HepG2 (cell line): ENCODE measurements at regions not wholly inside any gene's neighbourhood (a gene's known extent, or its start where the extent isn't known, plus 50 kb on each side); places are given as distances from the start of the nearest gene placed in this dataset.
"Not testable (repeated sequence)": the region's sequence is repeated elsewhere in the genome, so short reads cannot be mapped to it uniquely, and the experiment has no call there.

Source experiments
- ATAC-seq: fragments of 200-7000 bp; cut with Tn5 transposase; 3 replicates; pipeline ENCODE4 v1.9.1; 2020; ENCODE audit warnings: mild to moderate bottlenecking, moderate library complexity
- BruUV-seq: library from RNA; stranded (reverse); fragments of 400-500 nt; replicated peaks from 2 replicates; lab custom pipeline; 2021; lab: Mats Ljungman, UMichigan
- CTCF ChIA-PET: fragments of 300-600 bp; formaldehyde crosslinking; extraction: SDS; loops from one replicate; lab custom pipeline; 2021; ENCODE audit warnings: low total read pairs, inconsistent platforms, low intra/inter-chr PET ratio; lab: Yijun Ruan, JAX
- POLR2A ChIA-PET: fragments of 350-600 bp; sonication (Branson Sonifier 250); formaldehyde crosslinking; loops from one replicate; lab custom pipeline; 2020; ENCODE audit warnings: antibody characterized with exemption, inconsistent platforms; lab: Yijun Ruan, JAX
- DNase-seq: peaks from one replicate; pipeline ENCODE4 v3.0.0-alpha.2; 2015; ENCODE audit warnings: low spot score
- FAIRE-seq: peaks from 3 replicates; lab custom pipeline; 2011; peaks lifted over from hg19 to GRCh38; lab: Jason Lieb, UNC
- H2AFZ ChIP-seq: one replicate; pipeline ENCODE4 v1.6.1; 2011; ENCODE audit warnings: low read length, inconsistent platforms
- H3K27ac ChIP-seq: fragments of 300-600 bp; 3 replicates; pipeline ENCODE4 v1.8.0; 2011; ENCODE audit warnings: mixed run types, mild to moderate bottlenecking, mixed read lengths, low read length, inconsistent platforms; ENCODE audit not compliant: insufficient read depth; ENCODE audit errors: extremely low read length
- H3K27me3 ChIP-seq, 2 experiments: fragments of 200-600 bp in 1 of 2; 2 replicates in 1 of 2; 3 replicates in 1 of 2; pipeline versions ENCODE4 v1.6.0 to v1.8.0; 2011; ENCODE audit warnings: low read length in 2 of 2, mild to moderate bottlenecking in 2 of 2, moderate library complexity in 2 of 2, inconsistent platforms in 1 of 2; ENCODE audit not compliant: insufficient read depth in 2 of 2, control insufficient read depth in 1 of 2
- H3K36me3 ChIP-seq, 2 experiments: fragments of 200-600 bp in 1 of 2; replicated peaks in 1 of 2; 2 replicates in 1 of 2; 3 replicates in 1 of 2; pipeline versions ENCODE4 v1.5.1 to v1.8.0; 2011; ENCODE audit warnings: low read length in 2 of 2, inconsistent platforms in 1 of 2; ENCODE audit not compliant: insufficient read depth in 2 of 2, control insufficient read depth in 1 of 2
- H3K4me1 ChIP-seq: 2 replicates; pipeline ENCODE4 v1.5.1; 2012; ENCODE audit warnings: low read length, inconsistent platforms; ENCODE audit not compliant: insufficient read depth
- H3K4me2 ChIP-seq: 2 replicates; pipeline ENCODE4 v1.6.0; 2011; ENCODE audit warnings: low read depth, low read length, inconsistent platforms
- H3K4me3 ChIP-seq, 3 experiments: fragments of 200-600 bp in 1 of 3; sonication (generic), shearing (Covaris generic) in 1 of 3; replicated peaks in 1 of 3; 2 replicates each; pipeline ENCODE4 v1.5.1; 2011 to 2016; ENCODE audit warnings: low read length in 3 of 3, inconsistent platforms in 2 of 3, low read depth in 2 of 3, mild to moderate bottlenecking in 2 of 3, control low read depth in 1 of 3, mixed read lengths in 1 of 3; ENCODE audit not compliant: insufficient read depth in 1 of 3
- H3K79me2 ChIP-seq: one replicate; pipeline ENCODE4 v1.6.1; 2011; ENCODE audit warnings: low read length, inconsistent platforms; ENCODE audit not compliant: insufficient read depth
- H3K9ac ChIP-seq: 2 replicates; pipeline ENCODE4 v1.6.0; 2011; ENCODE audit warnings: mild to moderate bottlenecking, low read depth, low read length, inconsistent platforms; ENCODE audit not compliant: insufficient read depth
- H3K9me3 ChIP-seq: 2 replicates; pipeline ENCODE4 v1.5.1; 2012; ENCODE audit warnings: mild to moderate bottlenecking, low read length
- H4K20me1 ChIP-seq: 2 replicates; pipeline ENCODE4 v1.6.0; 2011; ENCODE audit warnings: inconsistent platforms, mild to moderate bottlenecking, low read length, moderate library complexity; ENCODE audit not compliant: insufficient read depth
- MAFK ChIP-seq, 2 experiments: IDR thresholded peaks in 1 of 2; conservative IDR thresholded peaks in 1 of 2; 2 replicates each; pipeline ENCODE4 v1.6.1; 2011; ENCODE audit warnings: improper control_type of control experiment in 2 of 2, low read length in 2 of 2
- WGBS: methylation state at CpG from one replicate; pipeline ENCODE4 v1.1.6; 2017; ENCODE audit warnings: low lambda C conversion rate; 5-methylcytosine and 5-hydroxymethylcytosine counted together
- in situ Hi-C: cut with HindIII; loops from 2 replicates; pipeline ENCODE4 v1.10.0; 2017; ENCODE audit warnings: low pct_unique_long_range_greater_than_20kb; ENCODE audit not compliant: extremely low pct_ligation_motif_present
- intact Hi-C: fragments of 100-400 bp; cut with micrococcal nuclease; formaldehyde crosslinking; loops from one replicate; pipeline ENCODE4 v1.10.0; 2022; ENCODE audit not compliant: unreplicated experiment

DNA sequence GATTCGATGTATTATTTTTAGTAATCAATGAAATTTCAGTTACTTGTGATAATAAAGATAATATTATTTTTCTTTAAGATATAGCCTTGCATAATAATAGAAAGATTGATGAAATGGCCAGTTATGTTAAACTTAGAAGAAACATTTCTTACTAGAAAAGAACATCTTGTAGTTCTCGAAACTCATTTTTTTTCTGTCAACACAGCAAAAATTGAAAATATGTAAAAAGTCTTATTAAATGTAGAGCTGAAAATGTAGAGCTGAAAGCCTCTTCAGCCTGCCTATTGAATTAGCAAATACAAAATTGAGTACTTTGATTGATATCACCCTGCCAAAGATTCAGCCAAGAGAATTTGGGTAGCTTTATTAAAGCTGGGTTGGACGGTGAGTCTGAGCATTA lies 706.3 kb downstream of the PCDH11X start:
- H2AFZ ChIP-seq, H3K36me3 ChIP-seq, ATAC-seq, intact Hi-C loops, H3K79me2 ChIP-seq, H3K4me2 ChIP-seq, H3K27ac ChIP-seq, H3K9me3 ChIP-seq, FAIRE-seq, in situ Hi-C loops, H3K4me3 ChIP-seq, H3K4me1 ChIP-seq, BruUV-seq, CTCF ChIA-PET, DNase-seq, H3K27me3 ChIP-seq, H4K20me1 ChIP-seq, POLR2A ChIA-PET, H3K9ac ChIP-seq: not testable (repeated sequence)
- WGBS: 0% methylated on average over 2 of the region's 3 CpGs
- peak in 1 of 2 experiments; percentile 57; a peak in 2 of 4 replicates for TF ChIP-seq MAFK (conservative IDR thresholded peaks at IDR 0.05 in 1 of 2, IDR thresholded peaks at IDR 0.05 in 1 of 2; ENCODE audit: low read length in 2 of 2)

DNA sequence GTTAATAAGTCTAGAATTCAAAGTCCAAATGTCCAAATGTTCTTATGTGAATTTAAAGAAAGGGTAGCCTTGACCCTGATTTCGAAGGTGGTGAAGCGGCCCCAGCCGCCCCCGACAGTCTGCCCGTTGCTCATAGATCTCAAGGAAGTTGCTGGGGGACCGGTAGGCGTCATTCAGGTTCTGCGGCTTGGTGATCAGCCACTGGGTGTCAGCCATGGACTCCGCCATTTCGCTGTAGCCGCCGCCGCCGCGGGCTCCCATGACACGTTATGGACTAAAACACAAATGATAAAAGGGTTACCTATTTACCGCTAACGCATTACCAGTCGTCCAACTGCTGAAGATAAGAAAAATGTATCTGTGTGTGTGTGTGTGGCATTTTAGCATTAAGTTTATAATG lies 736.1 kb downstream of the PCDH11X start:
- 68% methylated on average over 19 of the region's 19 CpGs for WGBS

DNA sequence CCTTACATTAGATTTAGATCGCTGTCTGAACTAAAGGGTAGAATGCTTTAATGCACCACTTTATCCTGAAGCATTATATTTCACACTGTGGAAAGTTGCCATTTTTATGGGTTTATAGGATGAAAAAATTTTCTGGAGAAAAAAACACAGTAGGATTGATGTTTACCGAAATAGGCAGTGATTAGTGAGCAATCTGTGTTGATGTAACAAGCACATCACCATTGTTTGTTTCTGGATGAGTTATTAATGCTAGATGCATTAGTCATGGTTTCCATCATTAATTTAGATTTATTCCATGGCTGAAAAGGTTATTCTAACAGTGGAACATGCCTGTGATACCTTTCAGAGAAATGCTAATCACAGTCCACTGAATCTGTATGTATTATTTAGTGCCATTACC lies 749.8 kb downstream of the PCDH11X start:
- H3K27ac ChIP-seq, H3K4me3 ChIP-seq, H3K4me1 ChIP-seq, BruUV-seq, intact Hi-C loops, ATAC-seq, H3K27me3 ChIP-seq, H3K9me3 ChIP-seq, H3K36me3 ChIP-seq, H4K20me1 ChIP-seq, POLR2A ChIA-PET, CTCF ChIA-PET, H3K4me2 ChIP-seq, FAIRE-seq, DNase-seq, H3K79me2 ChIP-seq, H2AFZ ChIP-seq, in situ Hi-C loops, H3K9ac ChIP-seq: not testable (repeated sequence)
- 45% methylated on average over 2 of the region's 2 CpGs for WGBS

More for the DNA sequence above, 736.1 kb downstream of the PCDH11X start:
- H3K79me2 ChIP-seq, H3K9me3 ChIP-seq, H3K27me3 ChIP-seq, H3K4me1 ChIP-seq, BruUV-seq, H3K36me3 ChIP-seq, ATAC-seq, FAIRE-seq, H3K4me3 ChIP-seq, DNase-seq, H4K20me1 ChIP-seq, H2AFZ ChIP-seq, POLR2A ChIA-PET, in situ Hi-C loops, H3K4me2 ChIP-seq, H3K9ac ChIP-seq, CTCF ChIA-PET, H3K27ac ChIP-seq, intact Hi-C loops: not testable (repeated sequence)

DNA sequence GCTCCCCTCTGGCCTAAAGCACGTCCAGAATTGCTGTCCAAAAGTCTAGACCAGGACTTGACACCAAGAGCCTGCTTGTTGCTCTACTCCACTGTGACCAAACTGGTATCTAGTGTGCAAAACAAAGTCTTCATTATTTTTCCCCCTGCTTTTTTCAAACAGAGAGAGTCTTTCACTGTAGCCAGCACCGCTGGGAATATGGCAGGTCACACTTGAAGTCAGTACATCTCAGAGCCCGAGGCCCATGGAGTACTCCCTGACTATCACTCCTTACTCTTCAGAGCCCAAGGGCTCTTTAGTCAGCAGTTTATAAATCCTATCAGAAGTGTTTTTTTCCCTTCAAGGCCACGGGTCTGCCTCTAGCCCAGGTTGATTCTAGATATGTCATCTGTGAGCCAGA lies 761.3 kb downstream of the PCDH11X start:
- intact Hi-C loops, H3K79me2 ChIP-seq, BruUV-seq, H4K20me1 ChIP-seq, H2AFZ ChIP-seq, ATAC-seq, H3K36me3 ChIP-seq, H3K9ac ChIP-seq, H3K27ac ChIP-seq, H3K4me1 ChIP-seq, H3K27me3 ChIP-seq, H3K4me2 ChIP-seq, DNase-seq, POLR2A ChIA-PET, H3K9me3 ChIP-seq, H3K4me3 ChIP-seq, FAIRE-seq, in situ Hi-C loops, CTCF ChIA-PET: not testable (repeated sequence)
- WGBS: 0% methylated on average over 3 of the region's 4 CpGs
